PC-9 (cell line): ENCODE measurements at regions not wholly inside any gene's neighbourhood (a gene's known extent, or its start where the extent isn't known, plus 50 kb on each side); places are given as distances from the start of the nearest gene placed in this dataset.

Experiments used
- CTCF ChIP-seq: fragments of 200-600 bp; sonication (generic); conservative IDR thresholded peaks from 2 replicates; pipeline ENCODE4 v1.6.1; 2017; ENCODE audit warnings: mixed run types, antibody characterized with exemption, mild to moderate bottlenecking, moderate library complexity
- EZH2 ChIP-seq: fragments of 200-600 bp; sonication (generic); IDR thresholded peaks from 2 replicates; pipeline ENCODE4 v1.8.0; 2017; ENCODE audit warnings: antibody characterized with exemption, low read depth

- TF ChIP-seq CTCF (no peak), EZH2 (no peak)
These were observed 84.4 kb upstream of the YWHAQ start for GRCh38 chr2:9715238-9715637.
